22Rv1 (cell line): ENCODE measurements at regions not wholly inside any gene's neighbourhood (a gene's known extent, or its start where the extent isn't known, plus 50 kb on each side); places are given as distances from the start of the nearest gene placed in this dataset.

Experiments used
- H3K27ac ChIP-seq: fragments of 450-650 bp; 2 replicates; pipeline ENCODE4 v1.5.1; 2017
- CTCF ChIP-seq: fragments of 450-650 bp; IDR thresholded peaks from 2 replicates; pipeline ENCODE4 v1.5.1; 2017; ENCODE audit warnings: mild to moderate bottlenecking
- ZFX ChIP-seq: fragments of 450-650 bp; IDR thresholded peaks from 2 replicates; pipeline ENCODE4 v1.6.1; 2017; ENCODE audit warnings: antibody characterized with exemption, borderline replicate concordance

- H3K27ac ChIP-seq = no peak overlapping the region
- TF ChIP-seq CTCF (no peak), ZFX (no peak)
These were observed 653.4 kb upstream of the ARID1B start for GRCh38 chr6:156123731-156124130.

GRCh38 chr6:156121973-156122372 is 655.2 kb upstream of the ARID1B start:
- no peak overlapping the region for H3K27ac ChIP-seq
- TF ChIP-seq CTCF (no peak), ZFX (no peak)

GRCh38 chr6:156114541-156114940 is 658.9 kb upstream of the NOX3 start:
- H3K27ac ChIP-seq = no peak overlapping the region

GRCh38 chr6:156113631-156114030 is 658.0 kb upstream of the NOX3 start:
- TF ChIP-seq ZFX = no peak
- no peak overlapping the region for H3K27ac ChIP-seq

More at GRCh38 chr6:156114541-156114940, 658.9 kb upstream of the NOX3 start:
- no peak for TF ChIP-seq CTCF
- no peak for TF ChIP-seq ZFX

GRCh38 chr6:156111913-156112312 is 656.3 kb upstream of the NOX3 start:
- no peak for TF ChIP-seq ZFX
- no peak for TF ChIP-seq CTCF
- H3K27ac ChIP-seq = no peak overlapping the region

GRCh38 chr6:156110249-156110648 is 654.6 kb upstream of the NOX3 start:
- no peak overlapping the region for H3K27ac ChIP-seq
- TF ChIP-seq CTCF = no peak
- TF ChIP-seq ZFX = no peak

GRCh38 chr6:156109713-156110112 is 654.1 kb upstream of the NOX3 start:
- no peak for TF ChIP-seq ZFX
- TF ChIP-seq CTCF = no peak
- no peak overlapping the region for H3K27ac ChIP-seq

- TF ChIP-seq ZFX = no peak
- no peak for TF ChIP-seq CTCF
These were observed 652.0 kb upstream of the NOX3 start for GRCh38 chr6:156107624-156108101.

More at GRCh38 chr6:156107624-156108101, 652.0 kb upstream of the NOX3 start:
- no peak overlapping the region for H3K27ac ChIP-seq
